ENCODE measurements at regions not wholly inside any gene's neighbourhood (a gene's known extent, or its start where the extent isn't known, plus 50 kb on each side); places are given as distances from the start of the nearest gene placed in this dataset.

GRCh38 chr20:48483334-48484066 lies 344.3 kb downstream of the PREX1 start:
- no peak for TF ChIP-seq ZFP30 (CRISPR knock-in tag; IDR thresholded peaks at IDR 0.05)
- TF ChIP-seq TCF4 (CRISPR knock-in tag; IDR thresholded peaks at IDR 0.05; ENCODE audit: borderline replicate concordance), result no peak
- no peak for TF ChIP-seq ZFP3 (CRISPR knock-in tag; IDR thresholded peaks at IDR 0.05)
- no peak for TF ChIP-seq TOX (CRISPR knock-in tag; IDR thresholded peaks at IDR 0.05; ENCODE audit: borderline replicate concordance)
- no peak for TF ChIP-seq PATZ1 (CRISPR knock-in tag; IDR thresholded peaks at IDR 0.05; ENCODE audit: borderline replicate concordance)
- TF ChIP-seq ZNF8 (CRISPR knock-in tag; IDR thresholded peaks at IDR 0.05), result no peak
- no peak for TF ChIP-seq CSDC2 (CRISPR knock-in tag; IDR thresholded peaks at IDR 0.05)
- TF ChIP-seq RARB (CRISPR knock-in tag; IDR thresholded peaks at IDR 0.05), result no peak
- TF ChIP-seq BACH2 (CRISPR knock-in tag; IDR thresholded peaks at IDR 0.05; ENCODE audit: borderline replicate concordance), result no peak
- no peak for TF ChIP-seq CSRNP3 (CRISPR knock-in tag; IDR thresholded peaks at IDR 0.05)
- TF ChIP-seq ARNTL (CRISPR knock-in tag; IDR thresholded peaks at IDR 0.05; ENCODE audit: borderline replicate concordance, low read depth), result no peak

Measured in SK-N-SH treated with all-trans-retinoic acid at 6 μM for 48 hours (cell line).